GM18868 (cell line): ENCODE measurements at regions not wholly inside any gene's neighbourhood (a gene's known extent, or its start where the extent isn't known, plus 50 kb on each side); places are given as distances from the start of the nearest gene placed in this dataset.
A peak's percentile ranks its signal among the peaks of the same experiment; 100 is the strongest.

Experiments used
- ATAC-seq: cut with Tn5 transposase; IDR thresholded peaks from one replicate; pipeline ENCODE4 v1.9.1; 2021; ENCODE audit warnings: mild to moderate bottlenecking, moderate library complexity; ENCODE audit not compliant: unreplicated experiment

DNA sequence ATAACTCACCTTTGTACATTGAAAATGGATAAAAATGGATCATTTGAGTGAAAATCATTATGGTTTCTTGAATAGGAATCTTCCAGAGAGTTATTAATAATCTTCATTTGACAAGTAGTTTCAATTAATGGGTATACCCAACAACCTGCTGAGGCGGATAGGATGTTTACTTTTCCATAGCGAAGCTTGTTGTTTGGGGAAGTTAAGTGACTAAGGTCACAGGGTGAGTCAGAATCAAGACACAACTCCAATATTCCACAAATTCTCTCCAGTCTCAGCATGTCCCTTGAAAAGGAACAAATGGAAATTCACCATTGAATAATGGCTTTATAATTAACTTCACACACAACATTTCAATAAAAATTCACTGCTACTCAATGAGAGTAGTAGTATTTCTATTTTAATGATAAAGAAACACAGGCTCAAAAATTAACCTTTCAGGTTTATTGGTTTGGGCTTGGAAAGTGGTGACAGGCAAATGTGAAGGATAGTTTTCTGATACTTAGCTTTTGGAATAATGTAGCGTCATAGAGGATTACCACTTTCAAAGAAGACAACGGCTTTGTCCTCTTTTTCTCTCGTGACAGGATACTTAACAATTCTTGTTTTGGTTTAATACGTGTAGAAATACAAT is 211.3 kb downstream of the GPD2 start:
- no peak for ATAC-seq

DNA sequence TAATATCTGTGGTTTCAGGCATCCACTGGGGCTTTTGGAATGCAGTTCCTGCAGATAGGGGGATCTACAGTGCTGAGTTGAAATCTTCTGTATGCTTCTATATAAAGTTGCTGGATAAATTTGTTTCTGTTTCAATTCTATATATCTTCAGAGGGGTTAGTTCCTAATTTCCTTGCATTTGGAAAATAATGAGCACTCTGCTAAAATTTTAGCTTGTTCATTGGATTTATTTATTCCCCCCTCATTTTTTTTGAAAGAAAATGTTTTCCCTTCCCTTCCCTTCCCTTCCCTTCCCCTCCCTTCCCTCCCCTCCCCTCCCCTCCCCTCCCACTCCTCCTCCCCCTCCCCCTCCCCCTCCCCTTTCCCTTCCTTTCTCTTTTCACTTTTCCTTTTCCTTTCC is 212.3 kb downstream of the GPD2 start:
- no peak for ATAC-seq

GRCh38 chr2:156649596-156649995 is 213.4 kb downstream of the GPD2 start:
- no peak for ATAC-seq

DNA sequence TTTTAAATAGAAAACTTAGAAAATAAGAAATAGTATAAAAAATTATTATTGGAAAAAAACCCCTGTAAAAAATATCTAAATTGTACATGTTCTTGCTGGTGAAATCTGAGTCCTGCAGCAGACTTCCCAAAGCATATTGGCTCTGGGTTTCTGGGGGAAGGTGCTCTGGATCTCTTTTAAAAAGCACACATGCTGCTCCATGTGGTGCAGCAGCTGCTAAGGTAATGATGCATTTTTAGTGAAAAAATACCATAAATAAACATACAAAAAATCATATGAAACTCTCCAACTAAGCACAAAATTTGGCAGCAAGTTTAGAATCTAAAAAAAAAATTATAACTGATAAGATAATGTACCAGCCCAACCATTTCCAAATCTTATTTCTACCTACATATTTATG is 216.5 kb downstream of the GPD2 start:
- ATAC-seq = no peak

GRCh38 chr2:156653675-156654074 is 217.5 kb downstream of the GPD2 start:
- ATAC-seq = no peak

DNA sequence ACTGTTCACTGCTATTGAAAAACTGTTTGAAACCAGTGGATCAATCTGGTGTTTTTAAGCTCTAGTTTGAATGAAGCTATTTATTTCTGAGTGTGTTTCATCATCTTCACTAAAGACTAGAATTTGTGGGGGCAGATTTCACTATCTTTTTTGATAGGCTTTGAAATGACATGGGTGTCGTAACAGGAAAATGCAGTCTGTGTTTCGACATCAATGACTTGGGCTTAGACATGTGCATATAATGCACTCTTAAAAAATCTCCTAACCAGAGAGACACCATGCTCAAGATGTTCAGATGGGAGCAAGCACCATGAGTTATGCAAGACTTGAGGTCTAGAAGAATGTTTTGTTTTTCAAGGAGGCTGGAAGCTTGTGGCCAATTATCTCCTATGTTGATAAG is 221.6 kb downstream of the GPD2 start:
- ATAC-seq = no peak

GRCh38 chr2:156659694-156660093 is 223.5 kb downstream of the GPD2 start:
- ATAC-seq = no peak

GRCh38 chr2:156663757-156664409 is 227.7 kb downstream of the GPD2 start:
- peak; percentile 93 for ATAC-seq

DNA sequence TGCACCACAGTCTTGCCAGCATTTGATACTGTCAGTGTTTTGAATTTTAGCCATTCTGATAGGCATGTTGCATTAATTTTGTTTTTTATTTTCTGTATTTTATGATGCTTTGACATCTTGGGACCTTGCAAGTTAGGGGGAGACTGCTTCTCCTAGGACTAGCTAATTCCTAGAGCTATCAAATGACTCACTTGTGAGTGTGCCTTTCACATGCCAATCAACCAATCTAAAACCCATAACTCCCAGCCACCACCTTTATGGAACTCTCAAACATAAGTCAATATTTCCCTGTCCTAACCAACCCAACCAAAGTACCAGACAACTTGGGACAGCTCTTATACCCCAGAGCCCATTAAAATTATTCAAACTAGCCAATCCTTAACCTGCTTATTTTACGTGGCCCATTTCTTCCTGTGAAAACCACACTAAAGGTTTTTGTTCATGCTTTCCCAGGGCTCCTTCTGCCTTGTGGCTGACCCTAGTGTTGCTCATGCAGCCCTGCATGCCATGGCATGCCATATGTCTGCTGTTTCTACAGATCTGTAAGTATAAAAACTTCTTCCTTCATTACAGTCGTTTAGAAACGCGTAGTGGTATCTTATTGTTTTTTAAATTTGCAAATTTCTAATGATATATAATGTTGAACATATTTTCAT is 230.1 kb downstream of the GPD2 start:
- no peak for ATAC-seq

DNA sequence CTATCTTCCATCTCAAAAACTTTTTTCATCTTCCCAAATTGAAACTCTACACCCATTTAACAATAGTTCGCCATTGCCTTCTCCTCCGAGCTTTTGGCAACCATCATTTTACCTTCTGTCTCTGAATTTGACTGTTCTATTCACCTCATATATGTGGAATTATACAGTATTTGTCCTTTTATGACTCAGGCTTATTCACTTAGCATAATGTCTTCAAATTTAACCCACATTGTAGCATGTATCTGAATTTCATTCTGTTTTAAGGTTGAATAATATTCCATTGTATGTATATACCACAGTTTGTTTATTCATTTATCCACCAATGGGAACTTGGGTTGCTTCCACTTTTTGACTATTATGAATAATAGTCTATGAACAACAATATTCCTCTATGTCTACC is 233.9 kb downstream of the GPD2 start:
- ATAC-seq = no peak

GRCh38 chr2:156671706-156672361 is 235.7 kb downstream of the GPD2 start:
- no peak for ATAC-seq

DNA sequence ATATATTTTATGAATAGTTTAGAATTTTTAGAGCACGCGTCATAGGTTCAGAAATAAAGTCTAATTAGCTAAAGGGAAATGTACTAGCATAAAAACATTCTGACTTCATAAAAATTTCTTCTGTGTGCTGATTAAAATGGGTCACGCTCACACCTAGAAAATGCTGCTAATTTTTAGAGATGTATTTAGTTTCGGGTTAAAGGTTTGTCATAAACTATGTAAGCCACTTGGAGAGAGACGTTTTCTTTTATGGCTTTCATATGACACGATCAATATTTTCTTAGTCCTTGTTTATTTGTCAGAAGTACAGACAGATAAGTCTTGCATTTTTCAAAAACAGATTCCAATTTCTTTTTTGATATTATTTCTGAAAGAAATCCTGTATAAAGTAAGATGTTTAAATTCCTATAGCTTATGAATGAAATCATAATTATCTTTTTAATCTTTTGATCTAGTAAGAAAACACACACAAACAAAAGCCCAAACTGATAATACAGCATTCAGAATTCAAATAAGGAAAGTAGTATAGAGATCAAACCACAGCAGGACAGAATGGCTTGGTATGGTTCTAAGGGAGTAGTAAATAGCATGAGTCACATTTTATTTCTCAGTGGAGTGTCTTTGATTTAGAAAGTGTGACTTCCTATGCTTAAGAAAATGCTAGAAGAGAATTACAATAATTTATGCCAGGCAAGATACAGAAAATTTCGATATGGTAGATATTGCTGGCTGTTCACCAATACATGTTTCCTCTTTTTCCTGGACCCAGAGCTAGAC is 236.6 kb downstream of the GPD2 start:
- no peak for ATAC-seq

DNA sequence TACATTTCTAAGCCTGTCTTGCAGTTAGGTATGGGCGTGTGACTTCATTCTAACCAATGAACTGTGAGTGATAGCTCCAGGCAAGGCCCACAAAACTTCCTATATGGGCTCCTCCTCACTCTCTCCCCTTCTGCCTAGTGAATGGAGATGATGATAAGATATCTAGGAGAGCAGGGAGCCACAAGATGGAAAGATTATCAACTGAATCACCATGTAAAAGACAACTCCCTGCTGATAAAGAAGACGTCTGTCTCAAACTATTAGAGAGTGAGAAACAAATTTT is 237.1 kb downstream of the GPD2 start:
- ATAC-seq = no peak

DNA sequence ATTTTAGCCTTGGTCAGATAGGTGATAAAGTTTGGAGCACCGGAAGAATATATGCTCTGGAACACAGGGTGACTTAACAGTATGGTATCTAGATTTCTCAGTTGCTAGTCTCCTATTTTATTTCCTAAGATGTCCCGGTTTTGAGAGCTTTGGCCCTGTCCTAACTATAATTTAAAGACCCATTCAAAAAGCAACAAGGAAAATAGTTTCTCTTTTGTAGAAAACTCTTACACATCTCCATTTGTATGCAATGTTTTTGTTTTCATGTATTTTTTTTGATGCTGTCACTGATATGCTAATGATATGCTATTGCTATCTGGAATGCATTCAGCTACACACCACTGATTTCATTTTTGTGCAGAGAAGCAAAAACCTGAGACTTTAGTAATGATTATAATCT is 237.8 kb downstream of the GPD2 start:
- no peak for ATAC-seq

- ATAC-seq = no peak
These were observed 239.7 kb downstream of the GPD2 start for GRCh38 chr2:156675896-156676295.

DNA sequence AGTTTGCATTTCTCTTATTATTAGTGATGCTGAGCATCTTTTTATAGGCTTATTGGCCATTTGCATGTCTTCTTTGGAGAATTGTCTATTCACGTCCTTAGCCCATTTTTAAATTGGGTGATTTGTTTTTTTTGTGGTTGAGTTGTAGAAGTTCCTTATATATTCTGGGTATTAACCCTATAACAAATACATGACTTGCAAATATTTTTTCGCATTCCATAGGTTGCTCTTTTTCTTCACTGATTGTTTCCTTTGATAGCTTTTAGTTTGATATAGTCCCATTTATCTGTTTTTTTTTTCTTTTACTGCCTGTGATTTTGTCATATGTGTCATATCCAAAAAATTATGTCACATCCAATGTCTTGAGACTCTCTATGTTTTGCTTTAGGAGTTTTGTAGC is 243.6 kb downstream of the GPD2 start:
- ATAC-seq = no peak

- no peak for ATAC-seq
These were observed 244.1 kb downstream of the GPD2 start for GRCh38 chr2:156680266-156680665.

DNA sequence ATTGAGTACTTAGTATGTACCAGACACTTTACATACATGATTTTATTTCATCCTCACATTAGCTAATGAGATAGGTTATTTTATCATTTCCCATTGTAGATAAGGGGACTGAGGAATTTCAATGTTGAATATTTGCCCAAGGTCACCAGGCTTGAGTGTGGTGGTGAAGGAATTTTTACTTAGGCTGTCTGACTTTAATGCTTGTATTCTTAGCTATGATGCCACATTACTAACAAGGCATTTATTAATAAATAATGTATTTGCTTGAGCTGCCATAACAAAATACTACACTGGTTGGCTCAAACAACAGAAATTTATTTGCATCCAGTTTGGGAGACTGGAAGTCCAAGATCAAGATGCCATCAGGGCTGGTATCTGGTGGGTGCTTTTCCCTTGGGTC is 250.9 kb downstream of the GPD2 start:
- no peak for ATAC-seq

DNA sequence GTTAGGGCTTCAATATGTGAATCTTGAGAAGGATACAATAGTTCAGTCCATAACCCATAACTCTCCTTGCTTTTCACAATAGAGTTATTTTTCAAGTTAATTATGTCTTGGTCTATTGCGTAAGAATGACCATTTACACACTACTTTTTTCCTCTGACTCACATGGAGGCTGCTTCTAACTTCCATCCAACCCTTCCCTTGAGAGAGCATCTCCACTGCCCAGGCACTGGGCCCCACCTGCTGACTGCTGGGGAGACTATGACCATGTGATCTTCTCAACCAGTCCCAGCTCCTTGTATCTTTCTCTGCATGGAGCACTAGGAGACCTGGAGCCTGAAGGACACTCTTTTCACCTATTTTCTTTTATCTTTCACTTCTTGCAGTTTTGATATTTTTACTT is 251.5 kb downstream of the GPD2 start:
- ATAC-seq = no peak

GRCh38 chr2:156689939-156690338 is 253.8 kb downstream of the GPD2 start:
- no peak for ATAC-seq

DNA sequence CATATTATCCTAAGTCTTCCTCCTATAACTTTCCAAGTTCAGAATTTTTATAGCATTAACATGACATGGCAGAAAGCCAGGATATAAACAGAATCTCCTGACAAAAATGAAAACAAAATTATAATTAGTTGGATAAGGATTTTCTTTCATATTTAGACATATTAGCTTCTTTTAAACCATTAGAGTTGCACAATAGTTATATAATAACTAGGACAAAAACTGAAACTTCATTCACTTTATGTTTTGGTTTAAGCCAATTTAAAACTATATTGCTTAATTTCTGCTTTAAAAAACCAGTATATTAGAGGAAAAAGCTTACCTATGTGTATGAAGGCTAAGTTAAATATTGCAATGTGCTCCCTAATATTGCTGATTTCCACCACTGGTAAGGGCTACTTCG is 254.8 kb downstream of the GPD2 start:
- no peak for ATAC-seq
